HG03520 (cell line): ENCODE measurements at regions not wholly inside any gene's neighbourhood (a gene's known extent, or its start where the extent isn't known, plus 50 kb on each side); places are given as distances from the start of the nearest gene placed in this dataset.
A peak's percentile ranks its signal among the peaks of the same experiment; 100 is the strongest.

Experiments
- ATAC-seq: cut with Tn5 transposase; IDR thresholded peaks from one replicate; pipeline ENCODE4 v1.9.1; 2021; ENCODE audit warnings: mild to moderate bottlenecking, moderate library complexity; ENCODE audit not compliant: unreplicated experiment

- ATAC-seq, result no peak
Observed at GRCh38 chr4:53654300-53654758, 63.0 kb upstream of the LNX1 start.

- peak; percentile 49 for ATAC-seq
Observed at GRCh38 chr4:53653484-53654053, 62.3 kb upstream of the LNX1 start.

GRCh38 chr4:53651156-53651735, 60.0 kb upstream of the LNX1 start:
- ATAC-seq, result no peak

- ATAC-seq, result no peak
Observed at GRCh38 chr4:53649357-53649756, 58.1 kb upstream of the LNX1 start.

DNA sequence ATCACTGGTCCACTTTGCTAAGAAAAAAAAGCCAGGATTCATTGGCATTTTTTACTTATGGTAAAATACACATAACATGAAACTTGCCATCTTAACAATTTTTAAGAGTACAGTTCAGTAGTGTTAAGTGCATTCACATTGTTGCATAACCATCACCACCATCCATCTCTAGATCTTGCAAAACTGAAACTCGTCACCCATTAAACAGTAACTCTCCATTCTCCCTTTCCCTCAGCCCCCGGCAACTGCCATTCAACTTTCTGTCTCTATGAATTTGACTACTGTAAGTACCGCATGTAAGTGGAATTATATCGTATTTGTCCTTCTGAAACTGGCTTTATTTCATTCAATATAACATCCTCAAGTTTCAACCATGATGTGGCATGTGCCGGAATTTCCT, 56.3 kb upstream of the LNX1 start:
- ATAC-seq, result no peak

- ATAC-seq, result no peak
Observed at GRCh38 chr4:53646795-53647194, 55.5 kb upstream of the LNX1 start.

DNA sequence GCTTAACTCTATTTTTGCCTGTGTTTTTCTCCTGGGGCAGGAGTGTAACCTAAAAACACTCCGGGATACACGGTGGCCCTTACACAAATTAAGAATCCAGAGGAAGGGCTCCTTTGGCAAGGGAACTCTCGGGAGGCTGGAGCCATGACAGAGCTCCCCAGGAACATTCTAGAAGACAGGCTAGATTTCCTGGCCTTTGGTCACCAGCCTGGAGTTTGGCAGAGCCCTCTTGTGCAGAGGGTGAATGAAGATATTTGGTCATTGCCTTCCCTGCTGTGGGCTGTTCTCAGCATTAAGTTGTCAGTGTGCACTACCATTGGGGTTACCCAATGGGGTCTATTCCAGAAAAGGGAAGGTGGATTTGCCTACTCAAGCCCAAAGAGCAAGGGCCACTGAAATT, 53.8 kb upstream of the LNX1 start:
- ATAC-seq, result no peak

GRCh38 chr4:53644607-53645006, 53.3 kb upstream of the LNX1 start:
- ATAC-seq, result no peak
